ENCODE measurements at regions not wholly inside any gene's neighbourhood (a gene's known extent, or its start where the extent isn't known, plus 50 kb on each side); places are given as distances from the start of the nearest gene placed in this dataset.

DNA sequence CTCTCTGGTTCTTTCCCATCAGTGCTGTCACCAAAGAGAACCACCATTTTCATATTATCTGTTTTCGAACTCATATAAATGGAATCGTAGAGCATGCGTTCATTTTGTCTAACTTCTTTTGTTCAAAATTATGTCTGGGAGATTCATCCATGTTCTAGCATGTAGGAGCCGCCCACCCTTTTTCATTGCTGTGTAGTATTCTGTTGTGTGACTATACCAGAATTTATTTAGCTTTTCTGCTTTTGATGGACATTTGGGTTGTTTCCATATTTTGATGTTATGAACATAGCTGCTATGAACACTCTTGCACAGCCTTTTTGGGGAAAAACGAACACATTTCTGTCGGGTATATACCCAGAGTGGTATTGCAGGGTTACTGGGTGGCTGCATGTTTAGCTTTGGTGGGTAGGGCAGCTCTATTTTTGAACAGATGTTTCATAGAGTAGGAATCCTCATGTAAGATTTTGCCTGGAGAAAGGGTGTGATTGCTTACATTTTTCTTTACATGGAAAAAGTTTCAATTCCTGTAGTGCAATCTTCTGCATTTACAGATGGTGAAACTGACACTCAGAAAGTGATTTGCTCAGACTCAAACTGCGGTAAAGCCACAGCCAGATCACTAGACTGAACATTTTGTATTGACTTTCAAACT, 100.2 kb upstream of the IL12B start:
- TF ChIP-seq, protein P1, sequence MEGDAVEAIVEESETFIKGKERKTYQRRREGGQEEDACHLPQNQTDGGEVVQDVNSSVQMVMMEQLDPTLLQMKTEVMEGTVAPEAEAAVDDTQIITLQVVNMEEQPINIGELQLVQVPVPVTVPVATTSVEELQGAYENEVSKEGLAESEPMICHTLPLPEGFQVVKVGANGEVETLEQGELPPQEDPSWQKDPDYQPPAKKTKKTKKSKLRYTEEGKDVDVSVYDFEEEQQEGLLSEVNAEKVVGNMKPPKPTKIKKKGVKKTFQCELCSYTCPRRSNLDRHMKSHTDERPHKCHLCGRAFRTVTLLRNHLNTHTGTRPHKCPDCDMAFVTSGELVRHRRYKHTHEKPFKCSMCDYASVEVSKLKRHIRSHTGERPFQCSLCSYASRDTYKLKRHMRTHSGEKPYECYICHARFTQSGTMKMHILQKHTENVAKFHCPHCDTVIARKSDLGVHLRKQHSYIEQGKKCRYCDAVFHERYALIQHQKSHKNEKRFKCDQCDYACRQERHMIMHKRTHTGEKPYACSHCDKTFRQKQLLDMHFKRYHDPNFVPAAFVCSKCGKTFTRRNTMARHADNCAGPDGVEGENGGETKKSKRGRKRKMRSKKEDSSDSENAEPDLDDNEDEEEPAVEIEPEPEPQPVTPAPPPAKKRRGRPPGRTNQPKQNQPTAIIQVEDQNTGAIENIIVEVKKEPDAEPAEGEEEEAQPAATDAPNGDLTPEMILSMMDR (IDR thresholded peaks at IDR 0.05 in 8 of 11, conservative IDR thresholded peaks at IDR 0.05 in 3 of 11): no peak
- no peak for TF ChIP-seq POLR2A (IDR thresholded peaks at IDR 0.05)
